Erythroblast (primary cell): ENCODE measurements at regions not wholly inside any gene's neighbourhood (a gene's known extent, or its start where the extent isn't known, plus 50 kb on each side); places are given as distances from the start of the nearest gene placed in this dataset.
A peak's percentile ranks its signal among the peaks of the same experiment; 100 is the strongest.

ENCODE experiments used
- DNase-seq, 2 experiments: peaks; one replicate each; lab custom pipeline; 2025; lab: John Stamatoyannopoulos, UW
- GATA1 ChIP-seq: IDR thresholded peaks from 2 replicates; pipeline ENCODE4 v1.6.1; 2011; ENCODE audit warnings: low read depth, mild to moderate bottlenecking, control low read depth, low read length, moderate library complexity
- POLR2A ChIP-seq: IDR thresholded peaks from 2 replicates; pipeline ENCODE4 v1.6.1; 2011; ENCODE audit warnings: mild to moderate bottlenecking, low read length

GRCh38 chr13:107421951-107422350 is 793.4 kb downstream of the LIG4 start:
- DNase-seq = no peak
- no peak for TF ChIP-seq GATA1
- no peak for TF ChIP-seq POLR2A

- TF ChIP-seq POLR2A (no peak), GATA1 (no peak)
- no peak for DNase-seq
Measured at GRCh38 chr13:107421028-107421427, 794.3 kb downstream of the LIG4 start.

GRCh38 chr13:107413005-107413404 is 802.3 kb downstream of the LIG4 start:
- no peak for DNase-seq
- TF ChIP-seq GATA1 (no peak), POLR2A (no peak)

GRCh38 chr13:107407074-107407473 is 808.3 kb downstream of the LIG4 start:
- TF ChIP-seq POLR2A (no peak), GATA1 (no peak)
- DNase-seq = no peak

DNA sequence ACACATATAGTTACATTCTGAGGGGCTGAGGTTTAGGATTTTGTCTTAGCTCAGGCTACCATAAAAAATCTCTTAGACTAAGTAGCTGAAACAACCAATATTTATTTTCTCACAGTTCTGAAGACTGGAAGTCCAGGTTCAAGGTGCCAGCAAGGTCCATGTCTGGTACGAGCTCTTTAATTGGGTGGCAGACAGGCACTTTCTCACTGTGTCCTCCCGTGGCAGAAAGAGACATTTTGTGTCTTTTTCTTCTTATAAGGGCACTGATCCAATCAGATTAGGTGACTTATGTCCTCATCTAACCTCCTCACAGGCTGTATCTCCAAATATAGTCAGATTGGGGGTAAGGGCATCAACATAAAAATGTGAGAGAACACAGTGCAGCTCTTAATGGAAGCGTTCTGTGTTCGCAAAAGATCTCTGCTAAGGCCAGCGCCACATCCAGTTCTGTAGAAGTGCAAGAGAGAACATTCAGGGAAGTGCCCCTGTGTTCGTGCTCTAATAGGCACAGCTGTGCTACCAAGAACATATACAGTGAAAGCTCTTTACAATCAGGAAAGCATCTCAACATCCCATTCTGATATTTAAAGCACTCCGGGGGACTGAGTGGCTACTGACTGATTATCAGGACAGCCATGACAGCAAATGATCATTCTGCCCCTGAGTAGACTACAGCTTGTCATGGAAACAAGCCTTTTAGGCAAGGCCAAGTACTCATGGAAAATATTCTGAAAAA is 819.2 kb downstream of the LIG4 start:
- TF ChIP-seq GATA1 (no peak), POLR2A (no peak)
- DNase-seq = peak in 1 of 2 experiments; percentile 4

- TF ChIP-seq POLR2A = no peak
- no peak for TF ChIP-seq GATA1
- no peak for DNase-seq
Measured at GRCh38 chr13:107392205-107392604, 823.1 kb downstream of the LIG4 start.

DNA sequence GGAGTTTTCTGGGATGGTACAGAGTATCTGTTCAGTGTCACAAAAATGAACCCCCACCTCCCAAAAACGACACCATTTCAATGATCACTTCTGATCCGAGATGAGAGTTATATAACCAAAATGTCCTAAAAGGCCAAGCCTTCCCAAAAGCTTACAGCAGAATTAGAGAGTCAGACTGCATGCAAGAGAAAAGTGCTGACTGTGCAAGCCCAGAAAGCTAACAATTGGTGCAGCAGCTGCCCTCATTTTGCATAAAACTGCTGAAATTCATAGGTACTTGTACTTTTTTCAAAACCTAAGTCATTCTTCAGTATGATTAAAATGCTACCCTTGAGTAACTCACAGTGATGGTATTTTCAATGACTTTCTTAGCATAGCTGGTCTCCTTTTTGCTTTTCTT is 819.6 kb upstream of the ARGLU1 start:
- no peak for DNase-seq
- no peak for TF ChIP-seq POLR2A
- TF ChIP-seq GATA1 = no peak

- DNase-seq = no peak
- TF ChIP-seq GATA1 = no peak
- no peak for TF ChIP-seq POLR2A
Measured at GRCh38 chr13:107379407-107380155, 811.6 kb upstream of the ARGLU1 start.

DNA sequence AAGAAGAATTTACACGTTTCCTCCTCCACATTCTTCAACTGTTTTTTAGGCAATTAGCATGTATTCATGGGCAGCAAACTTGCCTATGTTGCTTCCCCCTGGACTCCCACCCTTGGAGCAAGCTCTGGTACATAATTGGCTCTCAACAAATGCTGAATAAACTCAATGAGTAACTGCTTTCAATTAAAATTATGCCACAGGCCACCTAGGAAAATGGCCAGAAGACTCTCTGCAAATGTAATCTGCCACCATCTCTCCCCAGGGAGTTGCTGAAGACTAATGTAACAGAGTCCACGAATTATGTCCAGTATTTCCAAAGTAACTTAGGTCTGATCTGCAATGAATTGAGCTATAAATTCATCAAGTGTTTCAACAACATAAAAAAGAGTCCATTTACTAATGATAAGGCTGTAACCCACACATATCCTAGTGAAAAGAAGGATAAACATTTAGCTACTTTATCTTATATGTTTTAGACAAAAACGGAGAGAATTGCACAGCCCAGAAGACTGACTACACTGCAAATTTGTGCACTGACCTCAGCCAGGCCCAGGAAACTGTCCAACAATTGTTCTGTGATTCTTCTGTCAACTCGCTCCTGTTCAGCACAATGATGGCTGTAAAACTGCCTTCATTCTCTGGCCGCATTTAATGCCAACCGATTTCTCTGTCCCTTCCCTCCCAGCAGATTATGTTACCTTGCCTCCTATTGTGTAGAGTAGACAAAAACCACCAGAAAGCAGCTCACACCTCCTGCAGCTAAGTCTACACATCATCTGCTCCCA is 808.6 kb upstream of the ARGLU1 start:
- no peak for DNase-seq
- no peak for TF ChIP-seq POLR2A
- no peak for TF ChIP-seq GATA1

- TF ChIP-seq POLR2A (no peak), GATA1 (no peak)
- no peak for DNase-seq
Measured at GRCh38 chr13:107375701-107376340, 807.9 kb upstream of the ARGLU1 start.

DNA sequence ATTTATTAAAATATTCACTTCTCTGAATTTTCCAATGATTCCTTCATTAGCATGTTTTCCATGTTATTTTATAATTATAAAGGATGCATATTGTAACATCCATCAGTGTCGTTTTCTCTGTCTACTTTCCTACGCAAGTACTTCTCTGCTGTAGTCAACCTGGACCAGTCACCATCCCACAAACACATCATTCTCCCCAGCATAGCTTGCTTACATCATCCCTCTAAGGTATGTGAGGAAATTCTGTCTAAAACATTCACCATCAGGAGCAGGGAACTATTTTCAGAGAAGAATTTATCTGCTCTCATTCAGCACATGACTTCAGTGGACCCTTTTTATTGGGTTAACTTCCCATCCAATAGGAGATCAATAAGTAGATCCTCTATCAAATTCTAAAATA is 806.1 kb upstream of the ARGLU1 start:
- TF ChIP-seq GATA1 (no peak), POLR2A (no peak)
- no peak for DNase-seq

GRCh38 chr13:107373551-107373950 is 805.6 kb upstream of the ARGLU1 start:
- DNase-seq = no peak
- no peak for TF ChIP-seq POLR2A
- TF ChIP-seq GATA1 = no peak
